ENCODE measurements at regions not wholly inside any gene's neighbourhood (a gene's known extent, or its start where the extent isn't known, plus 50 kb on each side); places are given as distances from the start of the nearest gene placed in this dataset.

GRCh38 chr1:219724440-219724839 is 111.5 kb upstream of the ZC3H11B start:
- H3K9ac ChIP-seq (ENCODE audit: low read depth, low read length, poor library complexity, severe bottlenecking) = no peak overlapping the region
- H3F3A ChIP-seq (ENCODE audit: low read depth) = no peaks in the 10 kb centered on the region
- H3K9me3 ChIP-seq (ENCODE audit: insufficient read depth, low read depth, low read length) = peaks cover 5% of the 10 kb centered on the region
- H3K36me3 ChIP-seq (ENCODE audit: insufficient read depth, low read length) = no peaks in the 10 kb centered on the region
- no peaks in the 10 kb centered on the region for H3K27me3 ChIP-seq (ENCODE audit: insufficient read depth, low read length, poor library complexity, severe bottlenecking)
- no peaks in the 10 kb centered on the region for H3K79me2 ChIP-seq (ENCODE audit: insufficient read depth, low read length)
- H3K4me3 ChIP-seq (ENCODE audit: low read length, poor library complexity, severe bottlenecking) = no peak overlapping the region
- no peak overlapping the region for H2AFZ ChIP-seq (ENCODE audit: low read length)
- H3K9me2 ChIP-seq (replicated peaks; ENCODE audit: low read depth, low read length) = no peaks in the 10 kb centered on the region
- no peak for TF ChIP-seq CTCF (conservative IDR thresholded peaks at IDR 0.05; ENCODE audit: low read length)
- no peak for TF ChIP-seq EZH2phosphoT487 (IDR thresholded peaks at IDR 0.05; ENCODE audit: borderline replicate concordance)
- H4K20me1 ChIP-seq (ENCODE audit: insufficient read depth, low read length, poor library complexity, severe bottlenecking) = no peaks in the 10 kb centered on the region
- H3K4me2 ChIP-seq (ENCODE audit: low read depth, low read length, poor library complexity, severe bottlenecking) = no peak overlapping the region
- H3K4me1 ChIP-seq (ENCODE audit: insufficient read depth, low read length, poor library complexity, severe bottlenecking) = no peaks in the 10 kb centered on the region

- Histone ChIP-seq H3K36me3 (ENCODE audit: insufficient read depth, low read length) (no peaks in the 10 kb centered on the region), H2AFZ (ENCODE audit: low read length) (no peak overlapping the region), H3K79me2 (ENCODE audit: insufficient read depth, low read length) (no peaks in the 10 kb centered on the region), H3K9ac (ENCODE audit: low read depth, low read length, poor library complexity, severe bottlenecking) (no peak overlapping the region), H3K27me3 (ENCODE audit: insufficient read depth, low read length, poor library complexity, severe bottlenecking) (no peaks in the 10 kb centered on the region), H3K4me2 (ENCODE audit: low read depth, low read length, poor library complexity, severe bottlenecking) (no peak overlapping the region), H3K4me3 (ENCODE audit: low read length, poor library complexity, severe bottlenecking) (no peak overlapping the region), H3F3A (ENCODE audit: low read depth) (no peaks in the 10 kb centered on the region), H4K20me1 (ENCODE audit: insufficient read depth, low read length, poor library complexity, severe bottlenecking) (no peaks in the 10 kb centered on the region), H3K9me2 (replicated peaks; ENCODE audit: low read depth, low read length) (no peaks in the 10 kb centered on the region), H3K9me3 (ENCODE audit: insufficient read depth, low read depth, low read length) (no peaks in the 10 kb centered on the region), H3K4me1 (ENCODE audit: insufficient read depth, low read length, poor library complexity, severe bottlenecking) (no peaks in the 10 kb centered on the region)
- no peak for TF ChIP-seq EZH2phosphoT487 (IDR thresholded peaks at IDR 0.05; ENCODE audit: borderline replicate concordance)
- TF ChIP-seq CTCF (conservative IDR thresholded peaks at IDR 0.05; ENCODE audit: low read length) = no peak
These were observed 104.6 kb upstream of the ZC3H11B start for GRCh38 chr1:219717536-219717935.

GRCh38 chr1:219716611-219717114 is 103.8 kb upstream of the ZC3H11B start:
- no peaks in the 10 kb centered on the region for H3K9me3 ChIP-seq (ENCODE audit: insufficient read depth, low read depth, low read length)
- TF ChIP-seq EZH2phosphoT487 (IDR thresholded peaks at IDR 0.05; ENCODE audit: borderline replicate concordance) = no peak
- TF ChIP-seq CTCF (conservative IDR thresholded peaks at IDR 0.05; ENCODE audit: low read length) = no peak
- no peaks in the 10 kb centered on the region for H4K20me1 ChIP-seq (ENCODE audit: insufficient read depth, low read length, poor library complexity, severe bottlenecking)
- H3F3A ChIP-seq (ENCODE audit: low read depth) = no peaks in the 10 kb centered on the region
- H3K4me1 ChIP-seq (ENCODE audit: insufficient read depth, low read length, poor library complexity, severe bottlenecking) = no peaks in the 10 kb centered on the region
- no peak overlapping the region for H2AFZ ChIP-seq (ENCODE audit: low read length)
- no peaks in the 10 kb centered on the region for H3K27me3 ChIP-seq (ENCODE audit: insufficient read depth, low read length, poor library complexity, severe bottlenecking)
- H3K79me2 ChIP-seq (ENCODE audit: insufficient read depth, low read length) = no peaks in the 10 kb centered on the region
- H3K4me3 ChIP-seq (ENCODE audit: low read length, poor library complexity, severe bottlenecking) = no peak overlapping the region
- H3K4me2 ChIP-seq (ENCODE audit: low read depth, low read length, poor library complexity, severe bottlenecking) = no peak overlapping the region
- H3K36me3 ChIP-seq (ENCODE audit: insufficient read depth, low read length) = no peaks in the 10 kb centered on the region
- H3K9ac ChIP-seq (ENCODE audit: low read depth, low read length, poor library complexity, severe bottlenecking) = no peak overlapping the region
- H3K9me2 ChIP-seq (replicated peaks; ENCODE audit: low read depth, low read length) = no peaks in the 10 kb centered on the region
